Small intestine (tissue), 7 donors: ENCODE measurements at regions not wholly inside any gene's neighbourhood (a gene's known extent, or its start where the extent isn't known, plus 50 kb on each side); places are given as distances from the start of the nearest gene placed in this dataset.

Source experiments
- DNase-seq, 2 donors: peaks; one replicate each; pipeline versions ENCODE4 v3.0.0 to v3.0.0-alpha.2; 2013
- FAIRE-seq: peaks from 2 replicates; lab custom pipeline; 2012; peaks lifted over from hg19 to GRCh38; lab: Jason Lieb, UNC
- H3K27ac ChIP-seq, 3 donors: one replicate each; pipeline ENCODE4 v1.5.1; 2013; ENCODE audit warnings: low read length in 2 of 3, mild to moderate bottlenecking in 2 of 3, control low read depth in 1 of 3, inconsistent platforms in 1 of 3, low read depth in 1 of 3, moderate library complexity in 1 of 3
- H3K27me3 ChIP-seq, 3 donors: one replicate each; pipeline ENCODE4 v1.6.1; 2013; ENCODE audit warnings: low read length in 3 of 3, inconsistent platforms in 1 of 3; ENCODE audit not compliant: control insufficient read depth in 3 of 3, insufficient read depth in 3 of 3
- H3K36me3 ChIP-seq, 3 donors: one replicate each; pipeline ENCODE4 v1.6.1; 2013; ENCODE audit warnings: low read length in 3 of 3, inconsistent platforms in 1 of 3, low read depth in 1 of 3, mild to moderate bottlenecking in 1 of 3, moderate library complexity in 1 of 3; ENCODE audit not compliant: control insufficient read depth in 3 of 3, insufficient read depth in 2 of 3
- H3K4me1 ChIP-seq, 3 donors: one replicate each; pipeline ENCODE4 v1.6.1; 2013; ENCODE audit warnings: low read length in 2 of 3, inconsistent platforms in 1 of 3, low read depth in 1 of 3, mild to moderate bottlenecking in 1 of 3, moderate library complexity in 1 of 3; ENCODE audit not compliant: control insufficient read depth in 3 of 3, insufficient read depth in 2 of 3
- H3K4me3 ChIP-seq, 3 donors: one replicate each; pipeline ENCODE4 v1.5.1; 2013; ENCODE audit warnings: low read length in 3 of 3, control low read depth in 1 of 3, inconsistent platforms in 1 of 3, low read depth in 1 of 3, mild to moderate bottlenecking in 1 of 3, moderate library complexity in 1 of 3
- H3K9me3 ChIP-seq, 2 donors: one replicate each; pipeline ENCODE4 v1.6.1; 2013; ENCODE audit warnings: low read depth in 1 of 2, low read length in 1 of 2; ENCODE audit not compliant: control insufficient read depth in 2 of 2, insufficient read depth in 1 of 2
- WGBS, 3 donors: extraction: QIAGEN DNeasy Blood & Tissue Kit; methylation state at CpG; one replicate each; pipeline ENCODE4 v1.1.7; 2013; 5-methylcytosine and 5-hydroxymethylcytosine counted together
- donor health status: healthy with polysubstance abuse.
- donor health status: control.
- donor health status: control.
- donor health status: Bipolar disorder and iron deficiency.
- donor health status: healthy.

GRCh38 chr15:47188758-47189507 is 528.4 kb upstream of the SEMA6D start:
- Histone ChIP-seq H3K4me3 (no peak overlapping the region), H3K4me1 (no peaks in the 10 kb centered on the region), H3K27me3 (peaks cover 0 to 18% (median 6%) of the 10 kb centered on the region in 3 donors), H3K36me3 (no peaks in the 10 kb centered on the region), H3K27ac (no peak overlapping the region), H3K9me3 (no peaks in the 10 kb centered on the region)
- no peak for DNase-seq
- no peak for FAIRE-seq
- 42 to 59% (median 53%) methylated on average over 1 of the region's 1 CpG for WGBS, 3 donors

- Histone ChIP-seq H3K27me3 (no peaks in the 10 kb centered on the region), H3K36me3 (no peaks in the 10 kb centered on the region), H3K27ac (no peak overlapping the region), H3K4me3 (no peak overlapping the region), H3K4me1 (peaks cover 0 to 3% (median 0%) of the 10 kb centered on the region in 3 donors), H3K9me3 (no peaks in the 10 kb centered on the region)
- WGBS, 3 donors, result 45 to 56% (median 46%) methylated on average over 2 of the region's 2 CpGs
- no peak for FAIRE-seq
- peak; percentile 27 to 28 for DNase-seq
Observed at GRCh38 chr15:47194718-47195117, 522.6 kb upstream of the SEMA6D start.

- Histone ChIP-seq H3K4me3 (no peak overlapping the region), H3K4me1 (peaks cover 0 to 3% (median 0%) of the 10 kb centered on the region in 3 donors), H3K9me3 (no peaks in the 10 kb centered on the region), H3K27me3 (no peaks in the 10 kb centered on the region), H3K27ac (no peak overlapping the region), H3K36me3 (no peaks in the 10 kb centered on the region)
- WGBS, 3 donors, result 1 to 2% (median 1%) methylated on average over 4 of the region's 4 CpGs
- DNase-seq (peak; percentile 79 to 85), FAIRE-seq (no peak)
Observed at GRCh38 chr15:47196048-47196447, 521.3 kb upstream of the SEMA6D start.

- Histone ChIP-seq H3K4me3 (no peak overlapping the region), H3K9me3 (no peaks in the 10 kb centered on the region), H3K27me3 (no peaks in the 10 kb centered on the region), H3K4me1 (no peaks in the 10 kb centered on the region), H3K36me3 (no peaks in the 10 kb centered on the region), H3K27ac (no peak overlapping the region)
- DNase-seq (no peak), FAIRE-seq (no peak)
- 66 to 88% (median 73%) methylated on average over 1 of the region's 1 CpG for WGBS, 3 donors
Observed at GRCh38 chr15:47203993-47204392, 513.3 kb upstream of the SEMA6D start.

GRCh38 chr15:47206358-47206978 is 510.8 kb upstream of the SEMA6D start:
- FAIRE-seq (no peak), DNase-seq (no peak)
- Histone ChIP-seq H3K27me3 (no peaks in the 10 kb centered on the region), H3K9me3 (no peaks in the 10 kb centered on the region), H3K27ac (no peak overlapping the region), H3K4me3 (no peak overlapping the region), H3K36me3 (no peaks in the 10 kb centered on the region), H3K4me1 (no peaks in the 10 kb centered on the region)
- 72 to 81% (median 75%) methylated on average over 7 of the region's 7 CpGs for WGBS, 3 donors

- Histone ChIP-seq H3K27ac (no peak overlapping the region), H3K36me3 (no peaks in the 10 kb centered on the region), H3K4me1 (no peaks in the 10 kb centered on the region), H3K27me3 (no peaks in the 10 kb centered on the region), H3K4me3 (no peak overlapping the region), H3K9me3 (no peaks in the 10 kb centered on the region)
- DNase-seq (no peak), FAIRE-seq (no peak)
- WGBS, 3 donors, result 80 to 95% (median 91%) methylated on average over 3 of the region's 3 CpGs
Observed at GRCh38 chr15:47209591-47209990, 507.7 kb upstream of the SEMA6D start.

GRCh38 chr15:47212222-47213010 is 504.9 kb upstream of the SEMA6D start:
- no peak for FAIRE-seq
- WGBS, 3 donors, result 43 to 61% (median 51%) methylated on average over 9 of the region's 9 CpGs

GRCh38 chr15:47213883-47214282 is 503.4 kb upstream of the SEMA6D start:
- no peak overlapping the region for H3K27ac ChIP-seq
- H3K27me3 ChIP-seq, result no peaks in the 10 kb centered on the region
- no peaks in the 10 kb centered on the region for H3K36me3 ChIP-seq
- no peak for FAIRE-seq
- no peaks in the 10 kb centered on the region for H3K9me3 ChIP-seq
- no peaks in the 10 kb centered on the region for H3K4me1 ChIP-seq
- H3K4me3 ChIP-seq, result no peak overlapping the region
- DNase-seq, result no peak
- WGBS, 3 donors, result 49 to 58% (median 56%) methylated on average over 6 of the region's 6 CpGs

More at GRCh38 chr15:47212222-47213010, 504.9 kb upstream of the SEMA6D start:
- H3K4me1 ChIP-seq, result no peaks in the 10 kb centered on the region
- DNase-seq, result no peak
- H3K4me3 ChIP-seq, result no peak overlapping the region
- no peaks in the 10 kb centered on the region for H3K9me3 ChIP-seq
- H3K27me3 ChIP-seq, result no peaks in the 10 kb centered on the region
- H3K27ac ChIP-seq, result no peak overlapping the region
- H3K36me3 ChIP-seq, result no peaks in the 10 kb centered on the region
